Right renal pelvis (tissue), 4 donors: ENCODE measurements at regions not wholly inside any gene's neighbourhood (a gene's known extent, or its start where the extent isn't known, plus 50 kb on each side); places are given as distances from the start of the nearest gene placed in this dataset.

Source experiments
- DNase-seq, 4 donors: peaks; one replicate each; pipeline ENCODE4 v3.0.0-alpha.2; 2013; ENCODE audit warnings: low read depth in 4 of 4, low spot score in 3 of 4, missing footprints in 1 of 4

- no peak for DNase-seq
Observed at GRCh38 chr18:47500930-47501329, 249.5 kb upstream of the SKOR2 start.

DNA sequence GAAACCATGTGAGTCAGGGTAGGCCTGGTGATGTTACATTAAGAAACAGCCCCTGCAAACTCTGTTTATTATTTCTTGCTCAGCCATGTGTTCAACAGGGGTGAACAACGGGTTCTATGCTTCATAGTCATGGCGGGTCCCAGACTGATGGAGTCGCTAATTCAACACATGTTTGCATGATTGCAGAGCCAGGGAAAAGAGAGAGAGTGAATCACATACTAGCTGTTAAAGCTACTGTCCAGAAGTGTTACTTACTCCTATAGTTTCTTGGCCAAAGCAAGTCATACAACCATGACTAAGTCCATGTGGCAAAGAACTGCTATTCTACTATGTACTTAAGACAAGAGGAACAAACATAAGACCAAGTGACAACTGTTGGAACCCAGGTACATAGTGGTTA, 241.2 kb upstream of the SKOR2 start:
- no peak for DNase-seq

- no peak for DNase-seq
Observed at GRCh38 chr18:47490882-47491281, 239.4 kb upstream of the SKOR2 start.

DNA sequence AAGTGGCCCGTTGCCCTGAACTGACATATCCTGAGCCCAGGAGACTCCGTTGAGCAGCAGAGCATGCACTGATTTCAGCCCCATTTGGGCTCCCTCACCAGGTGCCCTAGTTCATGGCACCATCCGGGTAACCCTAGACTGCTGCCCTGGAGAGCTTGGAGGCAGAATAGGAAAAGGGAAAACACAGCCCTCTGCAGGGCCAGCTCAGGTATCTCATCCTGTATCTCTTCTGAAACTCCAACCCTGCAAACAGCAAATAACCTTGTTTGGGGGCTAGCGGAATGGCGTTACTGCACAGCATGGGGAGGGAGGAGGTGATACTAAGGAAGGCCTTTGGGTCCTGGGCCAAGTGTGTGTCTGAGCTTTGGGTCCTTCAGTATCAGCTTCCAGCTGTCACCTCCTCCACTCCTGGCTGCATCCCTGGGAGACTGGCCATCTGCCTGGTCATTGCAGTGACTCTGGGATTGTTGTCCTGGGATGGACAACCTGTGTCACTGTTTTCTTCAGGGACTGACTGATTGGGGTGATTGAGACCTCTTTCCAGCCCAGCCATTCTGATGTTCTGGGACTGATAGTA, 233.8 kb upstream of the SKOR2 start:
- DNase-seq, result no peak

DNA sequence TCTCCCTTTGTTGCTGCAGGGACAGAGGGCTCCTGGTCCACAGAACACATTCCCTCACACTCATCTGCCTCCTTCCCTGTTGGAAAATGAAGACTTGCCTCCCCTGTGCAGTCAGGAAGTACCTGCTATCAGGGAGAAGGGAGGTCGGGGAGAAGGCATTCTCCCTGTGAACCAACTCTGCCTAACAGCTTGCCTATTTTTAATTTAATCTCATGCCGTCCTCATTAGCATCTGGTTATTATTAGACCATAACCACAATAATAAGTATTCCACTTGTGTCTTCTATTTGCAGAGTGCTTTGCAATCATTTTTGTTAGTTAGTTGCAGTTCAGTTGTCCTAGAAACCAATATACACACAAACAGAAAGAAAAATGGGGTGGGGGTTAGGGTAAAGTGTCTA, 232.6 kb upstream of the SKOR2 start:
- DNase-seq, result no peak

- DNase-seq, result no peak
Observed at GRCh38 chr18:47480166-47480565, 228.7 kb upstream of the SKOR2 start.

GRCh38 chr18:47471784-47472183, 220.3 kb upstream of the SKOR2 start:
- no peak for DNase-seq

DNA sequence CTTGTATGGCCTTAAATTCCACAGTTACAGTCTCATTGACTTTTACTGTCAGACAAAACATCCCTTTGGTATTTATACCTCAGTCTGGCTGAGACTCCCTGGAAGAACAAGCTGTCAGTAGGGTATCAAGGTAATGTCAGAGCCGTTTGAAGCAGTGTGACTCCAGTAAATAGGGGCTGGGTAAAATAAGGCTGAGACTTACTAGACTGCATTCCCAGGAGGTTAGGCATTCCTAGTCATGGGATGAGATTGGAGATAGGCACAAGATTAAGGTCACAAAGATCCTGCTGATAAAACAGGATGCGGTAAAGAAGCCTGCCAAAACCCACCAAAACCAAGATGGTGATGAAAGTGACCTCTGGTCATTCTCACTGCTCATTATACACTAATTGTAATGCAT, 219.5 kb upstream of the SKOR2 start:
- no peak for DNase-seq

- no peak for DNase-seq
Observed at GRCh38 chr18:47469576-47469975, 218.1 kb upstream of the SKOR2 start.

- no peak for DNase-seq
Observed at GRCh38 chr18:47461977-47462376, 210.5 kb upstream of the SKOR2 start.

DNA sequence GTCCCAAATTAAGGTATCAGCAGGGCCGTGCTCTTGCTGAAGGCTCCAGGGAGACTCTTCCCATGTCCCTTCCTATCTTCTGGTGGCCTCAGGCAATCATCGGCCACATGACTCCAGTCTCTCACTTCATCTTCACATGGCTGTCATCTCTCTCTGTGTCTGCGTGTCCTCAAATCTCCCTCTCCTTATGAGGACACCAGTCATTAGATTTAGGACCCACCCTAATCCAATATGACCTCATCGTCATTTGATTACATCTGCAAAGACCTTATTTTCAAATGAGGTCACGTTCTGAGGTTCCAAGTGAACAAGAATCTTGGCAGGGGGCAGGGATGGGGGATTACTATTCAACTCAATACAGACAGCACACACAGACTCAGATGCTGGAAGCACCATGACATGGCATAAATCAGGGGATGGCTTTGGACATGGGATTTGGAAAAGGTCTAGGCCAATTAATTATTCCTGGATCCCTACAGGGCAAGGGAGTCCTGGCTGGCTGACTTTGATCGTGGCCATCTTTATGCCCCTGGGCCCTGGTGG, 210.0 kb upstream of the SKOR2 start:
- no peak for DNase-seq

GRCh38 chr18:47458483-47458882, 207.0 kb upstream of the SKOR2 start:
- no peak for DNase-seq

- no peak for DNase-seq
Observed at GRCh38 chr18:47457614-47458013, 206.2 kb upstream of the SKOR2 start.

- no peak for DNase-seq
Observed at GRCh38 chr18:47453038-47453437, 201.6 kb upstream of the SKOR2 start.

DNA sequence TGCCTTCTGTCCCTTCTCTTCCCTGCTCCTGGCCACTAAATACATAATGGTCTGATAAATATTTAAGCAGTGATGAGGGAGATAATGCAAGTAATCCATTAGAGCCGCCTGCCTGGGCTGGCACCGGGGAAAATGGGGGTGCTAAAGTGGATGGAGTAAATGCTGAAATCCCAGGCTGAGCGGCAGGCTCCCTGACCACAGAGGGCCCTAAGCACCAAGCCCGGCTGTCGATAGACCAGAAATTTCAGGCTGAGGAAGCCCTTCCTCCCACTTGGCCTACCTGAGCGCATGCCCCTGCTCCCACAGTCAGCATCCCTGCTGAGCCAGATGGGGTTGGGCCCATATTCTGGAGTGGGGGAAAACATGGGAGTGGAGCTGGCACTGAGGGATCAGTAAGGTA, 197.5 kb upstream of the SKOR2 start:
- DNase-seq, result no peak

DNA sequence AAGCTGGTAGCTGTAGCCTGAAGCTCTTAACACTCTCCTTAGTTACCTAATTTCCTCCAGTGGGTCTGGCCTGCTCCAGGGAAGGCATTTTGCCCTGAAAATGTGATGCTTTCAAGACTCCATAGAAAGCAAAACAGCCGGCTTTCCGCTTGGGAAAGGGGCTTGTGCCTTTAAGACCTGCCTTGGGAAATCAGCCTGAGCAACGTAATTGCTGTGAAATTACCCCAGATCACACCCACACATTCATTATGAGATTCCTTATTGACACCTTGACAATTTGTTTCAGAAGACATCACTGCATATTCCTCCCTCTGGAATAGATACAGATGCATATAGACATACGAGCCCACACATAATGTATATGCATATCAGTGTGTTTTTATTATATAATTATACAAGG, 190.5 kb upstream of the SKOR2 start:
- no peak for DNase-seq

DNA sequence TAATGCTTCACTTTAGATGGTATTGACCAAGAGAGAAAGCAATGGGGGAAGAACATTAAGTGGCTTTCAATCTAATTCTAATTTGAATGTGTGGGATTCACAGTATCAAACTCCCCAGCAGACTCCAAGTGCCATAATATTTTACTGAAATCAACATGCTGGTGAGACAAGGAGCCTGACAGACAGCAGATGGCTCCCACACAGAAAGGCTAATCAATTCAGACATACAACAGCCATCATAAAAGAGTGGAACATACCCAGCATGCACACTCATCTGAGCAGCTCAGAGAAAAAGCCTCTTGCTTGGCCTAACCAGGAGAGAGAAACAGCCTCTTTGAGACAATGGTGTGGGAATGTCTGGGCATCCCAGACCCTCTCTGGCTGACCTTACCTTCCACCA, 186.5 kb upstream of the SKOR2 start:
- DNase-seq, result no peak

GRCh38 chr18:47436871-47437270, 185.4 kb upstream of the SKOR2 start:
- no peak for DNase-seq

DNA sequence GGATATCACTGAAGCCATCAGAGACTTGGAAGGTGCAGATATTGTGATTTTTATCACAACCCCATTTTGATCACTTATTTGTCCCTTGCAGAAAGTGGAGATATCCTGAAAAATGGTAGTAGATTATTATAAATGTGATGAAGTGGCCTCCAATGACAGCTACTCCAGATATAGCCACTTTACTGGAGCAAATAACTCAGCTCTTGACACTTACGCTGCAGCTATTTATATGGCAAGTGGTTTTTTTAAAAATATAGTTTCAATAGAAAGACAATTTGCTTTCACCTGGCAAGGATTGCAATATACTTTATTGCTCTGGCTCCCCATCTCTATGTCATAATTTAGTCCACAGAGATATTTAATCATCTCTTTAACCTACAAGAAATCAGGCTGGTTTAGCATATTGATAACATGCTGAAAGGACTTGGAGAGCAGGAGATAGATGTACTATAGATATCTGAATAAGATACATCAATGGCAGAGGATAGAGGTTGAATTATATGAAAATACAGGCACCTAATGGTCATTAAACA, 182.8 kb upstream of the SKOR2 start:
- no peak for DNase-seq

GRCh38 chr18:47427923-47428637, 176.6 kb upstream of the SKOR2 start:
- DNase-seq, result no peak

DNA sequence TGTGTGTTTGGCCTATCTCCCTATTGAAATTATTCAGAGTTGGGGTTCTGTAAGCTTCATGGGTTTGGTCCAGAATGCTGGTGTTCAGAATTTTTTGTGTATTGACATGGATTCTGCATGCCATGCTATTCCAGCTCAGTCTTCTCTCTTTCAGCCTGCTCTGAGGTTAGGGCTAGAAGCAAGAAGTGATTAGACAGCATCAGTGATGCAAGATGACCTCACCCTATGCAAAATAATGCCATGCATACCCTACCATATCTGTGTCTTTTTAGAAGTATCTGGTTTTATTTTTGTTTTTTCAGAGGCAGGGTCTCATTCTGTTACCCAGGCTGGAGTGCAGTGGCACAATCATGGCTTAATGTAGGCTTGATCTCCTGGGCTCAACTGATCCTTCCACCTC, 175.6 kb upstream of the SKOR2 start:
- no peak for DNase-seq

GRCh38 chr18:47425365-47425764, 173.9 kb upstream of the SKOR2 start:
- no peak for DNase-seq
